DMS 273 treated with DMSO at 0.1 percent for 48 hours (cell line): ENCODE measurements at regions not wholly inside any gene's neighbourhood (a gene's known extent, or its start where the extent isn't known, plus 50 kb on each side); places are given as distances from the start of the nearest gene placed in this dataset.

Source experiments
- DNase-seq: peaks from one replicate; lab custom pipeline; 2025; lab: John Stamatoyannopoulos, UW

- no peak for DNase-seq
These were observed 414.0 kb upstream of the PSMD7 start for GRCh38 chr16:73882651-73883050.

GRCh38 chr16:73882033-73882432 lies 414.6 kb upstream of the PSMD7 start:
- DNase-seq, result no peak

- DNase-seq, result no peak
These were observed 417.0 kb upstream of the PSMD7 start for GRCh38 chr16:73879621-73880020.

- DNase-seq, result no peak
These were observed 418.0 kb upstream of the PSMD7 start for GRCh38 chr16:73878611-73879010.

DNA sequence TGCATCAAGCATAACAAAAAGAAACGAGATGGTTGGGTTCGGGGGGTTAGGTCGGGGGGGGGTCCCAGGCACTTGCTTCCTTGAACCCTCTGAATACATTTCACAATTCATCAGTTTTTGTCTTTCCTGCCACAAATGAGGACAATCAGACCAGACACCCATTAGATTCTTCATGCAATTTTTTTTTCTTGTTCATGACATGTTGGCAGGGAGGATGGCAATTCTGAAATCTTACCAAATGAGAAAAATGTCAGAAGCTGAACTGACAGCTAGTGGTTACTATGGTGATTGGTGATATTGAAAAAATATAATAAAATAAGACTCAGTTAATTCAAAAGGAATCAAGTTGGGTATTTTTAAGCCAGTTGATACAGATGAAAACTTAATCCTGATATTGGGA lies 419.5 kb upstream of the PSMD7 start:
- DNase-seq, result no peak

- no peak for DNase-seq
These were observed 420.5 kb upstream of the PSMD7 start for GRCh38 chr16:73875996-73876690.

DNA sequence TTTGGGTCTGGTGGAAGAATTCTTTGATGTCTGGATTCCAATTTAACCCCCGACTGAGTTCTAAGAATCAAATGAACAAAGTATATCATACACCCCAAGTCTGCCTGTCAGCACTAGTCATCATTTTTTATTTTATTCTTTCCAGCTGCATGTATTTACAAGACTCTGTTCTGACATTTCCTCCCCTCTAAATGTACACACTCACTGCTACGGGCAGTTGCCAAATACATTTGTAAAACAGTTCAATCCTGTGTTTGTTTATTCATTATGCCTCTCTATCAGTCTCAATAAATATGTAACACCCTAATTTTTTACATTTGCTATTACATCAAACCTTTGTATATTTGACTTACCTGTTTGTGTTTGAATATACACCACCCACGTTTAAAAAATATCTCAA lies 422.3 kb upstream of the PSMD7 start:
- no peak for DNase-seq

GRCh38 chr16:73873643-73874042 lies 423.0 kb upstream of the PSMD7 start:
- DNase-seq, result no peak

DNA sequence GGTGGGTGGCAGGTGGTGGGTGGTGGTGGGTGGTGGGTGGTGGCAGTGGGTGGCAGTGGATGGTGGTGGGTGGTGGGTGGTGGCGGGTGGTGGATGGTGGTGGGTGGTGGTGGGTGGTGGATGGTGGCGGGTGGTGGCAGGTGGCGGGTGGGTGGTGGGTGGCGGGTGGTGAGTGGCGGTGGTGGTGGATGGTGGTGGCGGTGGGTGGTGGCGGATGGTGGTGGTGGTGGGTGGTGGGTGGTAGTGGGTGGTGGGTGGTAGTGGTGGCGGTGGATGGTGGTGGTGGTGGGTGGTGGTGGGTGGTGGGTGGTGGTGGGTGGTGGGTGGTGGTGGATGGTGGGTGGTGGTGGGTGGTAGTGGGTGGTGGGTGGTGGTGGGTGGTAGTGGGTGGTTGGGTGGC lies 423.8 kb upstream of the PSMD7 start:
- DNase-seq, result no peak

GRCh38 chr16:73871088-73871733 lies 425.4 kb upstream of the PSMD7 start:
- no peak for DNase-seq

DNA sequence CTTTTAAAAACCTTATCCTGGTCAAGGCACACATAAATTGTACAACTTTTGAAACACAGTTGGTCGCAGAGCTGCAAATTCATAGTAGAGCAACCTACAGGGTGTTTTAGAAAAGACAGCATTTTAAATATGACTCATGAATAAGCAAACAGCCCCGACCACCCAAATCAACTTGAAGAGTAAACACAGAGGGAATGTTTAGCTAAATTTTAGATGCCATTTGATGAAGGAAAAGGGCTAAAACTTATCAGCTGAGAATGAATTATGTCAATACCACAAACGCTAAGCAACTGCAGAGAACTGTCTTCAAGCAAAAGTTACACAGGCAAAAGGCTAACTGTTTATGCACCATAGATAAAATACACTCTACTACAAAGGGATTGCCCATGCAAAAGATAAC lies 427.5 kb upstream of the PSMD7 start:
- DNase-seq, result no peak

DNA sequence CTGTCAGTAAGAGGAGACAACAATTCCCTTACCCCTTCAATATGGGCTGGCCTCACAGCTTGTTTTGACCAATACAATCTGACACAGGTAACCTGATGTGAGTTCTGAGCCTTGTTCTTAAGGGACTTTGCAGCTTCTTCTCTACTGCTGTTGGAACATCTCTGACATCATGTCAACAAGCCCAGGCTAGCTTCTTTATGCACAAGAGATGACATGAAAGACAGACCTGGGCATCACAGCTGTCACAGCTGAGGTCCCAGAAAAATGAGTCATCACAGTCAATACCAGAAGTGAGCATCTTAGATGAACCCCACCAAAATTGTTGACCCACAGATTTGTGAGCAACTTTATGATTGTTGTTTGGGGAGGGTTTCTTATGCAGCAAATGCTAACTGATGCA lies 431.7 kb upstream of the PSMD7 start:
- no peak for DNase-seq

DNA sequence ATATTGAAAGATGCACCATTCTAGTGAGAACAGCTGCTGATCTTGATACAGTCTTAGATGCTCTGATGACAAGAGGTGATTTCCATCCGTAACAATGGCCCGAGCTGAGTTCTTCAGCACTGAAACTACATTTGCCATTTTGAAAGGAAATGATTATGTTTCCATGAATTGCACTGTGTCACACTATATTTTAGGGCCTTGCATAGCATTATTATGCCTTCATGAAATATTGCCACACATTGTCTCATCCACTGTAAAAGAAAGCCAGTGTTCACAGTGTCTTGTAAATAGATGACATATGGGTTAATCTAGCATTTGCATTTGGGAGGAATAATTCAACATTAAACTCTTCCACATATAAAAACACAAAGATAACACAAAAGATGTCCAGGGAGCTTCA lies 438.3 kb upstream of the PSMD7 start:
- no peak for DNase-seq

DNA sequence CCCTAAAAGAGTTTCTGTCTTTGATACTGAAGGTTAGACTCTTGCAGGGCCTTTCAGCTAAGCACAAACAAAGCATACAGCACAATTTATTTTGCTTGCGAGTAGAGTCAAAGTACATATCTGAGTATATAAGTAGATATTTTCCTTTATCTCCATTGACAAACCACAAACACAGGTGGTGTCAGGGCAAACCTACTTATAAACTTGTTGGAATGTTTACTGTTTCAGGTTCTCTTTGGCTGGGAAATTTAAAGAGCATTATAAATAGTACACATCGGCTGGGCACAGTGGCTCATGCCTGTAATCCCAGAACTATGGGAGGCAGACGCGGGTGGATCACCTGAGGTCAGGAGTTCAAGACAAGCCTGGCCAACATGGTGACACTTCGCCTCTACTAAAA lies 442.6 kb upstream of the PSMD7 start:
- no peak for DNase-seq

DNA sequence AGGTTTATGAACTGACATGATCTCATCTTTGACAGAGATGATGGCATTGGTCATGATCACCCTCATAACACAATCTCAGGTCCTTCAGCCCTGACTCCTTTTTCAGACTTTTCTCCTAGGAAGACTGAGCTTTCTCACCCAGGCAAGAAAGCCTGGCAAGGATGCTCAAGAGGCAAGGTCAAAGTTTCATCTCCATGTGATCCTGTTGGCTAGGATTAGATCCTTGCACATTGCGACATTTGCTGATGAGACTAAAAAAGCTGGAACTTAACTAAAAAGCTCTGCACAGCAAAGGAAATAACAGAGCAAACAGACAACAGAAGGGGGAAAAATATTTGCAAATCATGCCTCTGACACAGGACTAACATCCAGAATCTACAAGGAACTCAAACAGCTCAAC lies 444.1 kb upstream of the PSMD7 start:
- DNase-seq, result no peak

GRCh38 chr16:73848993-73849392 lies 447.6 kb upstream of the PSMD7 start:
- DNase-seq, result no peak

GRCh38 chr16:73847090-73847489 lies 449.5 kb upstream of the PSMD7 start:
- DNase-seq, result no peak

GRCh38 chr16:73846356-73846755 lies 450.3 kb upstream of the PSMD7 start:
- DNase-seq, result peak; percentile 8

- no peak for DNase-seq
These were observed 450.6 kb upstream of the PSMD7 start for GRCh38 chr16:73846007-73846330.

GRCh38 chr16:73845238-73846006 lies 451.2 kb upstream of the PSMD7 start:
- no peak for DNase-seq

DNA sequence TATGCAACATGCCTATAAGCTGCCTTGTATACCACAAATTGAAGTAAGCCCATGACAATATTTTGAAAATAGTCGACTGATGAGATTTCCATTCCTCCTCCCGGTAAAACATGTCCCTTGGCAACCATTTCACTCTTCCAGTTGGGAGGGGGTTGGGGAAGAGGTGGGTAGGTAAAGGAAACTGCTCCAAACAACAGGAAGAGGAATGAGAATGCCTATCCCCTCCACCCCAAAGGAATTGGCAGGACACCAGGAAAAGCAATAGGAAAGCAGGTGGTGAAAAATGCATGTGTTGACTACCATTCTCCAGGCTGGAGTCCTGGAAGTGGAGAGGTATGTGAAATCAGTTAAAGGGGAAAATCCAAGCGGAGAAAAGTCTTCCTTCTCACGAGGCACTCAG lies 455.9 kb upstream of the PSMD7 start:
- DNase-seq, result no peak

GRCh38 chr16:73831220-73831619 lies 465.4 kb upstream of the PSMD7 start:
- no peak for DNase-seq

- DNase-seq, result no peak
These were observed 473.3 kb upstream of the PSMD7 start for GRCh38 chr16:73823205-73823849.
